HEK293 (cell line): ENCODE measurements at regions not wholly inside any gene's neighbourhood (a gene's known extent, or its start where the extent isn't known, plus 50 kb on each side); places are given as distances from the start of the nearest gene placed in this dataset.

Source experiments
- CTCF ChIA-PET: fragments of 350-600 bp; formaldehyde crosslinking; extraction: SDS; loops from one replicate; lab custom pipeline; 2021; ENCODE audit warnings: antibody characterized with exemption; lab: Yijun Ruan, JAX
- POLR2A ChIA-PET: fragments of 300-600 bp; formaldehyde crosslinking; extraction: SDS; loops from one replicate; lab custom pipeline; 2020; ENCODE audit warnings: antibody characterized with exemption, inconsistent platforms; lab: Yijun Ruan, JAX
- H3K27ac ChIP-seq: fragments of 200-500 bp; sonication (Bioruptor generic); 2 replicates; pipeline ENCODE4 v1.5.1; 2014; ENCODE audit warnings: low read depth, low read length, control low read depth, inconsistent platforms; ENCODE audit errors: extremely low read depth
- H3K36me3 ChIP-seq, 2 experiments: fragments of 200-500 bp in 1 of 2; sonication (Bioruptor generic) in 1 of 2; 1 replicate in 1 of 2; 2 replicates in 1 of 2; pipeline ENCODE4 v1.5.1; 2014 to 2017; ENCODE audit warnings: inconsistent platforms in 2 of 2, low read length in 2 of 2; ENCODE audit not compliant: control insufficient read depth in 2 of 2, insufficient read depth in 1 of 2
- H3K4me1 ChIP-seq: fragments of 200-500 bp; sonication (Bioruptor generic); 2 replicates; pipeline ENCODE4 v1.5.1; 2014; ENCODE audit warnings: mild to moderate bottlenecking, low read length, inconsistent platforms; ENCODE audit not compliant: control insufficient read depth, insufficient read depth
- H3K4me3 ChIP-seq: 2 replicates; pipeline ENCODE4 v1.5.1; 2011; ENCODE audit warnings: low read depth, mild to moderate bottlenecking, control low read depth, low read length, moderate library complexity
- H3K9me3 ChIP-seq: fragments of 200-500 bp; sonication (Bioruptor generic); 2 replicates; pipeline ENCODE4 v1.5.1; 2014; ENCODE audit warnings: low read depth, low read length, inconsistent platforms; ENCODE audit not compliant: control insufficient read depth, insufficient read depth
- BCL6B ChIP-seq: fragments of 450-650 bp; formaldehyde crosslinking; IDR thresholded peaks from 2 replicates; pipeline ENCODE4 v1.5.1; 2017; ENCODE audit warnings: missing biosample characterization, missing genetic modification characterization
- FEZF1 ChIP-seq: fragments of 450-650 bp; formaldehyde crosslinking; IDR thresholded peaks from 2 replicates; pipeline ENCODE4 v1.5.1; 2016; ENCODE audit warnings: missing biosample characterization, missing genetic modification characterization
- GFI1B ChIP-seq: fragments of 450-650 bp; formaldehyde crosslinking; IDR thresholded peaks from 2 replicates; pipeline ENCODE4 v1.5.1; 2016; ENCODE audit warnings: missing biosample characterization, missing genetic modification characterization
- GLI2 ChIP-seq: fragments of 450-650 bp; formaldehyde crosslinking; IDR thresholded peaks from 2 replicates; pipeline ENCODE4; 2017; ENCODE audit warnings: missing biosample characterization, missing genetic modification characterization, low read depth, borderline replicate concordance
- KLF1 ChIP-seq: fragments of 450-650 bp; formaldehyde crosslinking; IDR thresholded peaks from 2 replicates; pipeline ENCODE4 v1.5.1; 2016; ENCODE audit warnings: missing biosample characterization, missing genetic modification characterization
- KLF10 ChIP-seq: fragments of 450-650 bp; IDR thresholded peaks from 2 replicates; pipeline ENCODE4 v1.5.1; 2018; ENCODE audit warnings: missing biosample characterization, mild to moderate bottlenecking, missing genetic modification characterization
- KLF7 ChIP-seq: fragments of 450-650 bp; formaldehyde crosslinking; IDR thresholded peaks from 2 replicates; pipeline ENCODE4 v1.5.1; 2016; ENCODE audit warnings: missing biosample characterization, missing genetic modification characterization, borderline replicate concordance
- OSR2 ChIP-seq: fragments of 450-650 bp; formaldehyde crosslinking; IDR thresholded peaks from 2 replicates; pipeline ENCODE4 v1.5.1; 2016; ENCODE audit warnings: missing biosample characterization, missing genetic modification characterization
- PATZ1 ChIP-seq: fragments of 450-650 bp; formaldehyde crosslinking; IDR thresholded peaks from 2 replicates; pipeline ENCODE4 v1.5.1; 2016; ENCODE audit warnings: missing biosample characterization, missing genetic modification characterization
- SCRT2 ChIP-seq: fragments of 450-650 bp; formaldehyde crosslinking; IDR thresholded peaks from 2 replicates; pipeline ENCODE4 v1.5.1; 2016; ENCODE audit warnings: missing biosample characterization, missing genetic modification characterization
- ZBTB1 ChIP-seq: fragments of 450-650 bp; formaldehyde crosslinking; IDR thresholded peaks from 2 replicates; pipeline ENCODE4 v1.5.1; 2016; ENCODE audit warnings: missing biosample characterization, missing genetic modification characterization
- ZBTB17 ChIP-seq: fragments of 450-650 bp; formaldehyde crosslinking; IDR thresholded peaks from 2 replicates; pipeline ENCODE4 v1.5.1; 2016; ENCODE audit warnings: missing biosample characterization, missing genetic modification characterization
- ZBTB48 ChIP-seq: fragments of 450-650 bp; formaldehyde crosslinking; IDR thresholded peaks from 2 replicates; pipeline ENCODE4 v1.5.1; 2016; ENCODE audit warnings: missing biosample characterization, missing genetic modification characterization
- ZBTB8A ChIP-seq: fragments of 450-650 bp; formaldehyde crosslinking; IDR thresholded peaks from 2 replicates; pipeline ENCODE4 v1.5.1; 2016; ENCODE audit warnings: missing biosample characterization, missing genetic modification characterization
- ZEB2 ChIP-seq: fragments of 450-650 bp; formaldehyde crosslinking; IDR thresholded peaks from 2 replicates; pipeline ENCODE4 v1.5.1; 2016; ENCODE audit warnings: missing biosample characterization, missing genetic modification characterization
- ZNF19 ChIP-seq: fragments of 450-650 bp; formaldehyde crosslinking; IDR thresholded peaks from 2 replicates; pipeline ENCODE4; 2016; ENCODE audit warnings: missing biosample characterization, missing genetic modification characterization, low read depth
- ZNF223 ChIP-seq: fragments of 450-650 bp; formaldehyde crosslinking; IDR thresholded peaks from 2 replicates; pipeline ENCODE4 v1.5.1; 2016; ENCODE audit warnings: missing biosample characterization, missing genetic modification characterization
- ZNF248 ChIP-seq: fragments of 450-650 bp; formaldehyde crosslinking; IDR thresholded peaks from 2 replicates; pipeline ENCODE4 v1.5.1; 2017; ENCODE audit warnings: missing biosample characterization, missing genetic modification characterization
- ZNF324 ChIP-seq: fragments of 450-650 bp; formaldehyde crosslinking; IDR thresholded peaks from 2 replicates; pipeline ENCODE4 v1.5.1; 2016; ENCODE audit warnings: missing biosample characterization, missing genetic modification characterization
- ZNF341 ChIP-seq: fragments of 450-650 bp; formaldehyde crosslinking; IDR thresholded peaks from 2 replicates; pipeline ENCODE4; 2016; ENCODE audit warnings: low read depth, missing biosample characterization, missing genetic modification characterization
- ZNF37A ChIP-seq: fragments of 450-650 bp; IDR thresholded peaks from 2 replicates; pipeline ENCODE4 v1.5.1; 2018; ENCODE audit warnings: missing biosample characterization, missing genetic modification characterization
- ZNF433 ChIP-seq: fragments of 450-650 bp; formaldehyde crosslinking; IDR thresholded peaks from 2 replicates; pipeline ENCODE4 v1.5.1; 2016; ENCODE audit warnings: missing biosample characterization, missing genetic modification characterization, low read depth
- ZNF514 ChIP-seq: fragments of 450-650 bp; formaldehyde crosslinking; IDR thresholded peaks from 2 replicates; pipeline ENCODE4 v1.5.1; 2016; ENCODE audit warnings: missing biosample characterization, missing genetic modification characterization
- ZNF530 ChIP-seq: fragments of 450-650 bp; formaldehyde crosslinking; IDR thresholded peaks from 2 replicates; pipeline ENCODE4 v1.5.1; 2016; ENCODE audit warnings: low read depth, missing biosample characterization, missing genetic modification characterization
- ZNF555 ChIP-seq: fragments of 450-650 bp; formaldehyde crosslinking; conservative IDR thresholded peaks from 2 replicates; pipeline ENCODE4 v1.5.1; 2017; ENCODE audit warnings: missing biosample characterization, mild to moderate bottlenecking, missing genetic modification characterization, inconsistent platforms
- ZNF585B ChIP-seq: fragments of 450-650 bp; formaldehyde crosslinking; IDR thresholded peaks from 2 replicates; pipeline ENCODE4 v1.5.1; 2016; ENCODE audit warnings: missing biosample characterization, missing genetic modification characterization
- ZNF610 ChIP-seq: fragments of 450-650 bp; formaldehyde crosslinking; IDR thresholded peaks from 2 replicates; pipeline ENCODE4 v1.5.1; 2016; ENCODE audit warnings: missing biosample characterization, missing genetic modification characterization, borderline replicate concordance
- ZNF623 ChIP-seq: fragments of 450-650 bp; formaldehyde crosslinking; IDR thresholded peaks from 2 replicates; pipeline ENCODE4 v1.5.1; 2016; ENCODE audit warnings: missing biosample characterization, missing genetic modification characterization
- ZNF645 ChIP-seq: fragments of 450-650 bp; formaldehyde crosslinking; IDR thresholded peaks from 2 replicates; pipeline ENCODE4; 2016; ENCODE audit warnings: missing biosample characterization, missing genetic modification characterization
- ZNF658 ChIP-seq: fragments of 450-650 bp; formaldehyde crosslinking; IDR thresholded peaks from 2 replicates; pipeline ENCODE4; 2016; ENCODE audit warnings: missing biosample characterization, missing genetic modification characterization
- ZNF704 ChIP-seq: fragments of 450-650 bp; formaldehyde crosslinking; IDR thresholded peaks from 2 replicates; pipeline ENCODE4 v1.5.1; 2016; ENCODE audit warnings: missing biosample characterization, missing genetic modification characterization
- ZNF747 ChIP-seq: fragments of 450-650 bp; formaldehyde crosslinking; IDR thresholded peaks from 2 replicates; pipeline ENCODE4 v1.5.1; 2016; ENCODE audit warnings: missing biosample characterization, missing genetic modification characterization

- no peaks in the 10 kb centered on the region for H3K4me1 ChIP-seq
- no peak for TF ChIP-seq ZNF248
- TF ChIP-seq ZBTB1: no peak
- no peak for TF ChIP-seq ZBTB48 (tag by site-specific recombination)
- POLR2A ChIA-PET: no interaction called here
- no peaks in the 10 kb centered on the region for H3K9me3 ChIP-seq
- CTCF ChIA-PET: no interaction called here
- no peak overlapping the region for H3K27ac ChIP-seq
- no peaks in the 10 kb centered on the region for H3K36me3 ChIP-seq
- no peak overlapping the region for H3K4me3 ChIP-seq
Observed at GRCh38 chr2:57119141-57119540, 927.5 kb upstream of the VRK2 start.

- CTCF ChIA-PET: no interaction called here
- no peak overlapping the region for H3K4me3 ChIP-seq
- H3K9me3 ChIP-seq: no peaks in the 10 kb centered on the region
- POLR2A ChIA-PET: no interaction called here
- H3K36me3 ChIP-seq: no peaks in the 10 kb centered on the region
- H3K27ac ChIP-seq: no peak overlapping the region
- TF ChIP-seq ZNF433 (tag by site-specific recombination): no peak
- TF ChIP-seq ZNF37A (tag by site-specific recombination): no peak
- no peak for TF ChIP-seq OSR2 (tag by site-specific recombination)
- no peak for TF ChIP-seq ZNF555
- TF ChIP-seq ZBTB17: no peak
- TF ChIP-seq ZBTB8A (tag by site-specific recombination): no peak
- TF ChIP-seq KLF10 (tag by site-specific recombination): no peak
- TF ChIP-seq FEZF1 (tag by site-specific recombination): no peak
- no peak for TF ChIP-seq ZNF341 (tag by site-specific recombination)
- TF ChIP-seq ZNF19 (tag by site-specific recombination): no peak
- TF ChIP-seq KLF1 (tag by site-specific recombination): no peak
- TF ChIP-seq GFI1B (tag by site-specific recombination): no peak
- TF ChIP-seq ZNF324 (tag by site-specific recombination): no peak
- no peak for TF ChIP-seq ZNF658 (tag by site-specific recombination)
- no peak for TF ChIP-seq ZNF623 (tag by site-specific recombination)
- no peak for TF ChIP-seq ZNF704 (tag by site-specific recombination)
- no peak for TF ChIP-seq ZNF514 (tag by site-specific recombination)
- no peak for TF ChIP-seq ZNF223 (tag by site-specific recombination)
- TF ChIP-seq ZNF645 (tag by site-specific recombination): no peak
- no peaks in the 10 kb centered on the region for H3K4me1 ChIP-seq
Observed at GRCh38 chr2:57126410-57126809, 920.2 kb upstream of the VRK2 start.

- POLR2A ChIA-PET: no interaction called here
- no peak overlapping the region for H3K4me3 ChIP-seq
- TF ChIP-seq ZNF747 (tag by site-specific recombination) (no peak), ZEB2 (tag by site-specific recombination) (no peak), ZNF324 (tag by site-specific recombination) (no peak), ZNF530 (no peak), KLF7 (tag by site-specific recombination) (no peak), ZNF555 (no peak), ZNF610 (tag by site-specific recombination) (no peak), PATZ1 (no peak), GLI2 (tag by site-specific recombination) (no peak), ZNF585B (no peak), BCL6B (tag by site-specific recombination) (no peak), SCRT2 (tag by site-specific recombination) (no peak)
Observed at GRCh38 chr2:57139179-57139578, 907.4 kb upstream of the VRK2 start.

More at GRCh38 chr2:57139179-57139578, 907.4 kb upstream of the VRK2 start:
- CTCF ChIA-PET: no interaction called here
- Histone ChIP-seq H3K9me3 (no peaks in the 10 kb centered on the region), H3K36me3 (no peaks in the 10 kb centered on the region), H3K4me1 (no peaks in the 10 kb centered on the region), H3K27ac (no peak overlapping the region)
